NCI-H524 treated with DMSO at 0.1 percent for 48 hours (cell line): ENCODE measurements at regions not wholly inside any gene's neighbourhood (a gene's known extent, or its start where the extent isn't known, plus 50 kb on each side); places are given as distances from the start of the nearest gene placed in this dataset.
"Not testable (repeated sequence)": the region's sequence is repeated elsewhere in the genome, so short reads cannot be mapped to it uniquely, and the experiment has no call there.

Experiments used
- DNase-seq: peaks from one replicate; lab custom pipeline; 2025; lab: John Stamatoyannopoulos, UW

GRCh38 chr4:79609817-79610216, 201.8 kb upstream of the GK2 start:
- peak; percentile 63 for DNase-seq

- DNase-seq, result no peak
These were observed 200.0 kb upstream of the GK2 start for GRCh38 chr4:79607979-79608378.

- no peak for DNase-seq
These were observed 196.1 kb upstream of the GK2 start for GRCh38 chr4:79604152-79604551.

DNA sequence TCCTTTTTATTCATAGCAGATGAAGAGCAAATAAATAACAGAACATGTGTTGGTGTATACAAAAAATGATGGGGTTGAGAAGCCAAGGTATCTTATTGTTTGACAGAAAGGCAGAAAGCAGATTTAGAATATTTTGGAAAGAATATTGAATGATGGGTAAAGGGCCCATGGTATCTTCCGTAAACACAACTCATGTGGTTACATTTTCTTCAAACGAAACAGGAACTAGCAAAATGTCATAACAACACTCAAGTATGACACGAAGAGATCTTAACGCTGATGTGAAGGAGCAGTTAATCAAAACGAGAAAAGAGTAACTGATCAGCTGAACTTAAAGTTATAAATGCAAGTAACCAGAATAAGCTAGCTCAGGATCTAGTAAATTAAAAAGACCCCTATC, 195.7 kb upstream of the GK2 start:
- DNase-seq, result no peak

- DNase-seq, result no peak
These were observed 191.7 kb upstream of the GK2 start for GRCh38 chr4:79599691-79600090.

- no peak for DNase-seq
These were observed 190.8 kb upstream of the GK2 start for GRCh38 chr4:79598801-79599200.

DNA sequence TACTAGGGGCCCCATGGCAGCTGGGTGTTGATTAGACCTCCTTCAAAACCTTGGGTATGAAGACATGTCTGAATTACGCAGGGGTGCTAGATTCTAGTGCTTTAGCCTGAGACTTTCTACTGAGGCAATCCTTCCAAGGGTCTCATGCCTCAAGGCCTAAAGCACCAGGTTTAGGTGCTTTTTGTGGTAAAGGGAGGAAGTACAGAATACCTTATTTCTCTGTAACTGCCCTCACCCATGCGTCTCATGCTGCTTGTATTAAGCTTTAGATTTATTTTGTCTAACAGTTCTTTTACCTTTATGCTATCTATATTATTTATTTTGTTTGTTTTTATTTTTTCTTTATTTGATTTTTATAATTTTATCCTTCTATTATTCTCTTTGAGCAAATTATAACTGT, 190.2 kb upstream of the GK2 start:
- DNase-seq, result no peak

- DNase-seq, result no peak
These were observed 189.2 kb upstream of the GK2 start for GRCh38 chr4:79597266-79597665.

- not testable (repeated sequence) for DNase-seq
These were observed 184.2 kb upstream of the GK2 start for GRCh38 chr4:79592218-79592617.

DNA sequence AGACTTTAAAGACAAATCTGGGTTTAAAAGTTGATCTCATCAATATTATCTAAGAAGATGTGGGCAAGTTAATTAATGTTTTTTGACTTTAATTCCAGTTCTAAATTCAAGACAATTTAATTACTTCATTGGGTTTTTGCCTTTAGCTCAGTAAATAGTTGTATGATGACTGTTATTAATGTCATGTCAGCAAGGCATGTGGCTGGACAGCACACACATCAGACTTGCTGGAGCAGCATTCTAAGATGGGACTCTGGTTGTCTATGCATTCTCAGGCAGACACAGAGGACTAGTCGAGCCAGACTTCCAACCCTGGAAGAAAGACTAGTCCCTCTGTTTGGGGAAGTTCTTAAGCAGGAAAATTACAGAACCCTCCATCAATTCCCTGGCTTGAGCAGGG, 180.7 kb upstream of the GK2 start:
- DNase-seq, result no peak

DNA sequence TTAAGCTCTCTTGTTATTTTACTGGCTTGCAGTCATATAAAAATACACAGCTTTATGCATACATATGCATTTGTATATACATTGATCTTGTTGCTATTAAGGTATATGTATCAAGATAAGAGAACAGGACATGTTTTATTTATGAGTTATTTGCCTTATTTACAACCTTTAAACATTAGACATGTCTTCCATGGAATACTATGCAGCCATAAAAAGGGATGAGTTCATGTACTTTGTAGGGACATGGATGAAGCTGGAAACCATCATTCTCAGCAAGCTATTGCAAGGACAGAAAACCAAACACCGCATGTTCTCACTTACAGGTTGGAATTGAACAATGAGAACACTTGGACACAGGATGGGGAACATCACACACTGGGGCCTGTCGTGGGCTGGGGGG, 179.2 kb upstream of the GK2 start:
- DNase-seq, result not testable (repeated sequence)

GRCh38 chr4:79585834-79586233, 177.8 kb upstream of the GK2 start:
- DNase-seq, result no peak

DNA sequence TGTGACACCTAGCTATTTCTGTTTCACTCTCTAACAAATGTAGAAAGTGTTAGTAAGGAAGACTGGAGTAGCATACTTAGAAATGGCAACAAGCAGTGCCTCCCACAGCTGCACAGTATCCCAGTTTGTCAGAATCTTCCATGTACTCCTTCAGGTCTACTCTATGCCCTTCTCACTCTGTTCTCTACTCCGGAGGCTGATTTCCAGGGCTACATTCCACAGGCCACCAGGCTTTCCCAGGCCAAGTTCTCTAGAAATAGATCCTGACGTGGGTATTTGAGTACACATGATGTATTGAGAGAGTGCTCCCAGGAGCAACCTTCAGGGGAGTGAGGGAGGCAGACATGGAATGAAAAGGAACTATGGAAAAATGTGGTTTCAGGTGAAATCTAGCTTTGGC, 177.3 kb upstream of the GK2 start:
- DNase-seq, result no peak

GRCh38 chr4:79584902-79585301, 176.9 kb upstream of the GK2 start:
- no peak for DNase-seq

DNA sequence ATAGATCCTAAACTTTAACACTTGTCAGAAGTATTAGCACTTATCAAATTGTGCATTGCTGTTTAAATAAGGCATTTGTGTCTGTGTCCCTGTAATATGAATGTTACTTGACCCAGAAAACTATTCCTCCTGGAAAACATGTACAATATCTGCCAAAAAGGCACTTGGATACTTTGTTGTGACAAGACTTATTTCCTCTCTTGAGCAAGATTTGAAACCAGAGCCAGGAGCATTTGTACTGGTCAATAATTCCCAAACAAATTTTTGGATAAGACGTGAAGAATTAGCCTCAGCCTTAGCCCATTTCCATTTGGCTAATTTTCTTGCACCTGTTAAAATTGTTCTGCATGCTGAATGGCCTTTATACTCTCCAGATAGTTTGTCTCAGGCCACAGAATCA, 176.3 kb upstream of the GK2 start:
- no peak for DNase-seq

- no peak for DNase-seq
These were observed 170.6 kb upstream of the GK2 start for GRCh38 chr4:79578606-79579005.

DNA sequence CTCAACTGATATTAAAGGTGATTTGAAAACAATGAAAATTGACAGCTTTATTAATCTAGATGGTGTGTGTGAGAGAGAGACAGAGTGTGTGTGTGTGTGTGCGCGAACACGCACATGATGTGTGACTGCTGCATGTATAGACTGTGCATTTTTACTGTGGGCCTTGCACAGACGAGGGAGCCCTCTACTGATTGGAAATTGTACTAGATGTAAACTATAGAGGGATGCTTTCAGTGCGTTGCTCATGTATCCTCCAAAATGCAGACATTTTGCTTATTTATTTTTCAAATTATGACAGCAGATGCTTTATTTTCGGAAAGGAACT, 168.4 kb upstream of the GK2 start:
- DNase-seq, result peak; percentile 23

GRCh38 chr4:79575709-79576428, 167.8 kb upstream of the GK2 start:
- DNase-seq, result no peak

- DNase-seq, result no peak
These were observed 166.9 kb upstream of the GK2 start for GRCh38 chr4:79574741-79575451.

DNA sequence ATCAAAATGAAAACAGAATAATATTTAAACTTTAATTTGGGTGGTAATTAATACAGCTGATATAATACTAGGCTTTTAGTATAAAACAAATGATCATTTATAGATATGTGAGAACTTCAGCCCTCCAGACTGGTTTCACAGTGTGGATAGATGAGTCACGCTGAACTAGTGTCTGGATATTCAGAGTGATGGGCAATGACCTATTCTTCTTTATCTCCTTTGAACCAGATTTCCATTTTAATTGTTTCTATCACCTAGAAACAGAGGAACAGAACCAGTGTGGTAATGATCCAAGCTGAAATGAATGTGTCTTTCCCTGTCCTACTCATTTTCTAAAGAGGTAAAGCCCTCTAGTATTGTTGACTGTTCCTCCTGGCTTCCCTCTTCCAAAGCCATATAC, 155.2 kb upstream of the GK2 start:
- no peak for DNase-seq

- no peak for DNase-seq
These were observed 153.7 kb upstream of the GK2 start for GRCh38 chr4:79561751-79562150.

DNA sequence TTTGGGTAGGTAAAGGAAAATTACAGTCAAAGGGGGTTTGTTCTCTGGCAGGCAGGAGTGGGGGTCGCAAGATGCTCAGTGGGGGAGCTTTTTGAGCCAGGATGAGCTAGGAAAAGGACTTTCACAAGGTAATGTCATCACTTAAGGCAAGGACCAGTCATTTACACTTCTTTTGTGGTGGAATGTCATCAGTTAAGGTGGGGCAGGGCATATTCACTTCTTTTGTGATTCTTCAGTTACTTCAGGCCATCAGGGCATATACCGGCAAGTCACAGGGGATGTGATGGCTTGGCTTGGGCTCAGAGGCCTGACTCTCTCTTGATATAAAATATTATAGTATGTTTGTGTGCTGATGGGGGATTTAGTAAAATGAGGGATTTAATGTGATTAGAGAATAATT, 151.4 kb upstream of the GK2 start:
- DNase-seq, result not testable (repeated sequence)

GRCh38 chr4:79552311-79552710, 144.3 kb upstream of the GK2 start:
- no peak for DNase-seq

- no peak for DNase-seq
These were observed 143.5 kb upstream of the GK2 start for GRCh38 chr4:79551555-79551954.
